Mesothelial cell of epicardium (in vitro differentiated cells): ENCODE measurements at regions not wholly inside any gene's neighbourhood (a gene's known extent, or its start where the extent isn't known, plus 50 kb on each side); places are given as distances from the start of the nearest gene placed in this dataset.

Experiments
- DNase-seq, 2 experiments: peaks; one replicate each; pipeline ENCODE4 v3.0.0; 2021; ENCODE audit warnings: low spot score in 2 of 2; ENCODE audit not compliant: unreplicated experiment in 2 of 2
- H3K27ac Mint-ChIP-seq: 2 replicates; pipeline ENCODE4 v1.8.0; 2021; ENCODE audit warnings: mixed read lengths
- H3K27me3 Mint-ChIP-seq: 2 replicates; pipeline ENCODE4 v1.8.0; 2021; ENCODE audit warnings: low read depth, mixed read lengths
- H3K36me3 Mint-ChIP-seq: 2 replicates; pipeline ENCODE4 v1.8.0; 2021; ENCODE audit warnings: mixed read lengths
- H3K4me1 Mint-ChIP-seq: 2 replicates; pipeline ENCODE4 v1.8.0; 2021; ENCODE audit warnings: mixed read lengths
- H3K4me3 Mint-ChIP-seq: 2 replicates; pipeline ENCODE4 v1.8.0; 2021; ENCODE audit warnings: mild to moderate bottlenecking, moderate library complexity, mixed read lengths
- H3K9me3 Mint-ChIP-seq: 2 replicates; pipeline ENCODE4 v1.8.0; 2021; ENCODE audit warnings: mixed read lengths
- CTCF ChIP-seq: fragments of 200-600 bp; sonication (generic); IDR thresholded peaks from one replicate; pipeline ENCODE4 v1.5.0; 2021; ENCODE audit warnings: antibody characterized with exemption; ENCODE audit not compliant: unreplicated experiment

GRCh38 chr3:16026753-16027152 is 147.7 kb upstream of the GALNT15 start:
- H3K36me3 Mint-ChIP-seq = no peaks in the 10 kb centered on the region
- no peaks in the 10 kb centered on the region for H3K4me1 Mint-ChIP-seq
- H3K9me3 Mint-ChIP-seq = peaks cover 12% of the 10 kb centered on the region
- H3K27ac Mint-ChIP-seq = no peak overlapping the region
- no peak overlapping the region for H3K4me3 Mint-ChIP-seq
- H3K27me3 Mint-ChIP-seq = peaks cover 26% of the 10 kb centered on the region
- DNase-seq = no peak
- TF ChIP-seq CTCF = no peak

GRCh38 chr3:16028604-16029003 is 145.9 kb upstream of the GALNT15 start:
- H3K9me3 Mint-ChIP-seq = peaks cover 4% of the 10 kb centered on the region
- no peaks in the 10 kb centered on the region for H3K4me1 Mint-ChIP-seq
- H3K4me3 Mint-ChIP-seq = no peak overlapping the region
- peaks cover 15% of the 10 kb centered on the region for H3K27me3 Mint-ChIP-seq
- no peak for DNase-seq
- TF ChIP-seq CTCF = no peak
- no peak overlapping the region for H3K27ac Mint-ChIP-seq
- H3K36me3 Mint-ChIP-seq = no peaks in the 10 kb centered on the region

GRCh38 chr3:16030342-16030741 is 144.1 kb upstream of the GALNT15 start:
- DNase-seq = no peak
- no peaks in the 10 kb centered on the region for H3K9me3 Mint-ChIP-seq
- H3K4me1 Mint-ChIP-seq = no peaks in the 10 kb centered on the region
- peaks cover 20% of the 10 kb centered on the region for H3K27me3 Mint-ChIP-seq
- no peak overlapping the region for H3K27ac Mint-ChIP-seq
- no peak for TF ChIP-seq CTCF
- no peaks in the 10 kb centered on the region for H3K36me3 Mint-ChIP-seq
- H3K4me3 Mint-ChIP-seq = no peak overlapping the region

GRCh38 chr3:16031434-16031833 is 143.0 kb upstream of the GALNT15 start:
- TF ChIP-seq CTCF = no peak
- Mint-ChIP-seq H3K27me3 (peaks cover 24% of the 10 kb centered on the region), H3K4me1 (no peaks in the 10 kb centered on the region), H3K36me3 (no peaks in the 10 kb centered on the region), H3K4me3 (no peak overlapping the region), H3K9me3 (no peaks in the 10 kb centered on the region), H3K27ac (no peak overlapping the region)
- DNase-seq = no peak

GRCh38 chr3:16033889-16034687 is 140.4 kb upstream of the GALNT15 start:
- Mint-ChIP-seq H3K9me3 (peaks cover 7% of the 10 kb centered on the region), H3K36me3 (no peaks in the 10 kb centered on the region), H3K27me3 (peaks cover 24% of the 10 kb centered on the region), H3K4me3 (no peak overlapping the region), H3K4me1 (no peaks in the 10 kb centered on the region), H3K27ac (no peak overlapping the region)
- DNase-seq = no peak
- TF ChIP-seq CTCF = no peak

- Mint-ChIP-seq H3K4me3 (no peak overlapping the region), H3K9me3 (peaks cover 16% of the 10 kb centered on the region), H3K4me1 (no peaks in the 10 kb centered on the region), H3K27me3 (peaks cover 8% of the 10 kb centered on the region), H3K36me3 (no peaks in the 10 kb centered on the region), H3K27ac (no peak overlapping the region)
- no peak for TF ChIP-seq CTCF
- DNase-seq = no peak
These were observed 133.5 kb upstream of the GALNT15 start for GRCh38 chr3:16040991-16041390.
